Activated T-cell treated with anti-CD3 and anti-CD28 coated beads, Interleukin-2, amount 50 U/mL, for 1 hour (primary cell): ENCODE measurements at regions not wholly inside any gene's neighbourhood (a gene's known extent, or its start where the extent isn't known, plus 50 kb on each side); places are given as distances from the start of the nearest gene placed in this dataset.

Experiments used
- DNase-seq: peaks from one replicate; pipeline ENCODE4 v3.0.0-alpha.2; 2020

- no peak for DNase-seq
These were observed 77.3 kb upstream of the CDH5 start for GRCh38 chr16:66289051-66289680.

GRCh38 chr16:66287926-66288325 is 78.6 kb upstream of the CDH5 start:
- DNase-seq, result no peak

- no peak for DNase-seq
These were observed 79.1 kb upstream of the CDH5 start for GRCh38 chr16:66287416-66287815.

GRCh38 chr16:66286527-66286926 is 80.0 kb upstream of the CDH5 start:
- DNase-seq, result no peak

GRCh38 chr16:66278604-66279262 is 87.8 kb upstream of the CDH5 start:
- no peak for DNase-seq

- DNase-seq, result no peak
These were observed 88.4 kb upstream of the CDH5 start for GRCh38 chr16:66278111-66278531.

GRCh38 chr16:66277311-66278070 is 89.0 kb upstream of the CDH5 start:
- DNase-seq, result no peak

GRCh38 chr16:66275775-66276428 is 90.6 kb upstream of the CDH5 start:
- no peak for DNase-seq

- DNase-seq, result no peak
These were observed 92.0 kb upstream of the CDH5 start for GRCh38 chr16:66274335-66275110.

- no peak for DNase-seq
These were observed 92.7 kb upstream of the CDH5 start for GRCh38 chr16:66273644-66274334.

- no peak for DNase-seq
These were observed 93.4 kb upstream of the CDH5 start for GRCh38 chr16:66273053-66273452.

- no peak for DNase-seq
These were observed 94.0 kb upstream of the CDH5 start for GRCh38 chr16:66272461-66272860.

- no peak for DNase-seq
These were observed 95.1 kb upstream of the CDH5 start for GRCh38 chr16:66271074-66272060.

GRCh38 chr16:66270333-66270927 is 96.1 kb upstream of the CDH5 start:
- DNase-seq, result peak; percentile 64

GRCh38 chr16:66269617-66270332 is 96.7 kb upstream of the CDH5 start:
- no peak for DNase-seq

- no peak for DNase-seq
These were observed 99.0 kb upstream of the CDH5 start for GRCh38 chr16:66267292-66268014.

- no peak for DNase-seq
These were observed 99.8 kb upstream of the CDH5 start for GRCh38 chr16:66266436-66267291.

- DNase-seq, result no peak
These were observed 100.8 kb upstream of the CDH5 start for GRCh38 chr16:66265556-66266141.
